Neural crest cell (in vitro differentiated cells): ENCODE measurements at regions not wholly inside any gene's neighbourhood (a gene's known extent, or its start where the extent isn't known, plus 50 kb on each side); places are given as distances from the start of the nearest gene placed in this dataset.

ENCODE experiments used
- DNase-seq: peaks from one replicate; pipeline ENCODE4 v3.0.0; 2021; ENCODE audit warnings: low read depth, mixed read lengths, low spot score
- H3K27ac Mint-ChIP-seq: one replicate; pipeline ENCODE4 v1.8.0; 2021; ENCODE audit warnings: mild to moderate bottlenecking, mixed read lengths; ENCODE audit not compliant: unreplicated experiment
- H3K27me3 Mint-ChIP-seq: 2 replicates; pipeline ENCODE4 v1.8.0; 2021; ENCODE audit warnings: low read depth, mild to moderate bottlenecking, mixed read lengths
- H3K36me3 Mint-ChIP-seq: 2 replicates; pipeline ENCODE4 v1.8.0; 2021; ENCODE audit warnings: low read depth, mild to moderate bottlenecking, mixed read lengths
- H3K4me1 Mint-ChIP-seq: 2 replicates; pipeline ENCODE4 v1.8.0; 2021; ENCODE audit warnings: mixed read lengths
- H3K4me3 Mint-ChIP-seq: one replicate; pipeline ENCODE4 v1.8.0; 2021; ENCODE audit warnings: mild to moderate bottlenecking, mixed read lengths
- H3K9me3 Mint-ChIP-seq: 2 replicates; pipeline ENCODE4 v1.8.0; 2021; ENCODE audit warnings: mixed read lengths
- TF ChIP-seq, protein P1 (sequence below): fragments of 200-600 bp; sonication (generic); conservative IDR thresholded peaks from 2 replicates; pipeline ENCODE4 v1.5.0; 2021; ENCODE audit warnings: antibody characterized with exemption, mild to moderate bottlenecking

DNA sequence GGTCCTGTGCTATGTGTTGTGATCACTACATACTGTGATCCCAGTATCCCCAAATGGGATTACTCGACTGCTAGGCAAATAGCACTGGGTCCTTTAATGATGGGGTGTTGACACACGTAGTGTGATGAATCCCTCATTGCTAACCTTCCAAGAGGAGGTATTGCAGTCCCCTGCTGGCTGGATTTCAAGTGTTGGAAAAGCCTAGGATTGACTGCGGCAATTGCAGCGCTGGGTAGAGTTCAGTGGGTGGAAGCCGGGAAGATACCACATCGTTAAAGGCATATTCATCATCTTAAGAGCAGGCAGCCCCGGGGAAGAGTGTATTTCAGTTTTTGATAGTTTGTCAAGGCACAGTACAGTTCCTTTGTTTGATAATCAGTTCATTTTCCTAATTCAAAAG lies 159.9 kb downstream of the TRIML1 start:
- Mint-ChIP-seq H3K4me3 (no peak overlapping the region), H3K4me1 (no peaks in the 10 kb centered on the region), H3K27me3 (no peaks in the 10 kb centered on the region), H3K9me3 (peaks cover 2% of the 10 kb centered on the region), H3K27ac (no peak overlapping the region), H3K36me3 (no peaks in the 10 kb centered on the region)
- DNase-seq, result no peak
- TF ChIP-seq, protein P1, sequence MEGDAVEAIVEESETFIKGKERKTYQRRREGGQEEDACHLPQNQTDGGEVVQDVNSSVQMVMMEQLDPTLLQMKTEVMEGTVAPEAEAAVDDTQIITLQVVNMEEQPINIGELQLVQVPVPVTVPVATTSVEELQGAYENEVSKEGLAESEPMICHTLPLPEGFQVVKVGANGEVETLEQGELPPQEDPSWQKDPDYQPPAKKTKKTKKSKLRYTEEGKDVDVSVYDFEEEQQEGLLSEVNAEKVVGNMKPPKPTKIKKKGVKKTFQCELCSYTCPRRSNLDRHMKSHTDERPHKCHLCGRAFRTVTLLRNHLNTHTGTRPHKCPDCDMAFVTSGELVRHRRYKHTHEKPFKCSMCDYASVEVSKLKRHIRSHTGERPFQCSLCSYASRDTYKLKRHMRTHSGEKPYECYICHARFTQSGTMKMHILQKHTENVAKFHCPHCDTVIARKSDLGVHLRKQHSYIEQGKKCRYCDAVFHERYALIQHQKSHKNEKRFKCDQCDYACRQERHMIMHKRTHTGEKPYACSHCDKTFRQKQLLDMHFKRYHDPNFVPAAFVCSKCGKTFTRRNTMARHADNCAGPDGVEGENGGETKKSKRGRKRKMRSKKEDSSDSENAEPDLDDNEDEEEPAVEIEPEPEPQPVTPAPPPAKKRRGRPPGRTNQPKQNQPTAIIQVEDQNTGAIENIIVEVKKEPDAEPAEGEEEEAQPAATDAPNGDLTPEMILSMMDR, result no peak

DNA sequence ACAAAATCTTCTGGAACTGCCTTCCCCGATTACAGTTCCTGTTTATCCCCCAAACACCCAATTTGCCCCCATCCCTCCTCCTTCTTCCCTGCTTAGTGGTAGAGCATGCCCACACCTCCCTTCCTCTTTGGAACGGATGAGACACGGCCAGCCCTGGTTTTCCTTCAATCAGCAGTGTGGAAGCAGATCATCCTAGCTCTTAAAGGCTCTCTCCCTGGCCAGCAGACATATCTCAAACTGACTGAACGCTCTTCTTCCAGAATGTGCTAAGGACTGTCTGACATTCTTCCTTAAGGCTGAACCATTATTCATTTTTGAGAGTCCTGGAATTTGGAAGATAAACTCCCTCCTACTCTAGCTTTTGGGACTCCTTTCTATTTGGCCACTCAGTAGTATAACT lies 161.1 kb downstream of the TRIML1 start:
- Mint-ChIP-seq H3K4me1 (no peaks in the 10 kb centered on the region), H3K9me3 (peaks cover 2% of the 10 kb centered on the region), H3K27me3 (no peaks in the 10 kb centered on the region), H3K4me3 (no peak overlapping the region), H3K27ac (no peak overlapping the region), H3K36me3 (no peaks in the 10 kb centered on the region)
- TF ChIP-seq, protein P1, result no peak
- DNase-seq, result no peak

DNA sequence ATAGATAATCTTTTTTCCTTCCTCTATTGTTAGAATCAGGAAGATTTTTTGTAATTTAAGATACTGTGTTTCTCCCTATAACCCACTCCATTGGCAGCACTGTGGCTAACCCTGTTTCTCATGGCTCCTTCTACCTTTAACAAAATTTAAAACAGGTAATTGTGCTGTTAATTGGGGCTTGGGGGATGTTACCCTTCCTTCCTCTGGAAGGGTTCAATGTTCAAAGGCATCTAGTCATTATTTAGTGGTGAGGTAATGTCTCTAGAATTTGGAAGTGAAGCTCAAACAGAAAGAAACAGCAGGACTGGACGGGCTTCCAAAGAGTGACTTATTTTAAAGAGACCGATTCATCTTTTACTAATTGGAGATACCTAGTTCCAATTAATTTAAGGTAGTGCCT lies 166.4 kb downstream of the TRIML1 start:
- Mint-ChIP-seq H3K36me3 (no peaks in the 10 kb centered on the region), H3K27me3 (no peaks in the 10 kb centered on the region), H3K27ac (no peak overlapping the region), H3K4me3 (no peak overlapping the region), H3K9me3 (peaks cover 2% of the 10 kb centered on the region), H3K4me1 (no peaks in the 10 kb centered on the region)
- no peak for DNase-seq
- TF ChIP-seq, protein P1, result no peak

DNA sequence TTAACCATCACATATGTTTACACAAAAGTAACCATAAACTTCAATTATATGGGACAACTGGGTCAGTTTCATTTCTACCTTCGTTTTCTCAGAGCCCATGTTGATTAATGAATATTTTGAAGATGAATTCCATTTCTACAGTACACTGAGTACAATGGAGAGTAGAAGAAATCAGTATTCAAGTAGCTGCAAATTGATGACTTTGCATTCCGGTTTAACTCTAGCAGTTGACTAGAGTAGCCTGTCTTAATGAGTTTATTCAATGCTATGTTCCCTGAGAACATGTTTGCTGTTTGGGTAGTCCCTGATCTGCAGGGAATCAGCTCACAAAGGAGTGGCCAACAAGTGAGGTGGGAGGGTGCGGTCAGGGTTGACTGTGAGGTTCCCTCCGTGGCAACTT lies 168.3 kb downstream of the TRIML1 start:
- H3K9me3 Mint-ChIP-seq, result no peaks in the 10 kb centered on the region
- no peaks in the 10 kb centered on the region for H3K36me3 Mint-ChIP-seq
- H3K4me3 Mint-ChIP-seq, result no peak overlapping the region
- no peaks in the 10 kb centered on the region for H3K27me3 Mint-ChIP-seq
- no peak overlapping the region for H3K27ac Mint-ChIP-seq
- no peak for DNase-seq
- no peaks in the 10 kb centered on the region for H3K4me1 Mint-ChIP-seq
- TF ChIP-seq, protein P1, result no peak

DNA sequence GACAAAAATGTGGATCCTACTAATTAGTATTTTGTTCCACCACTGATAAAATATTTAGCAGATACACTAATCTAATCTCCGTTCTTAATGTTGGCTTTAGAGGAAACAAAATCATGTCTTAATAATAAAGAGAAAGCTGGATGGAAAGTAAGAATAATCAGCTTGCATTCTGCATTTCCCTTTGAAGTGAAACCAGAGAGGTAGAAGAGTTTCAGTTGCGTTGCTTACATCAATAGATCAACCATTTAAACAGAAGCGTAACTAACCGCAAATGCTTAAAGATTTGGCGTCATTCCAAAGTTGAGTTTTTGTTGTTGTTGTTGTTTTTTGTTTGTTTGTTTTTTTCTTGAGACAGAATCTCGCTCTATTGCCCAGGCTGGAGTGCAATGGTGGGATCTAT lies 168.9 kb downstream of the TRIML1 start:
- no peaks in the 10 kb centered on the region for H3K4me1 Mint-ChIP-seq
- H3K4me3 Mint-ChIP-seq, result no peak overlapping the region
- H3K36me3 Mint-ChIP-seq, result no peaks in the 10 kb centered on the region
- TF ChIP-seq, protein P1, result no peak
- no peak overlapping the region for H3K27ac Mint-ChIP-seq
- DNase-seq, result no peak
- H3K27me3 Mint-ChIP-seq, result no peaks in the 10 kb centered on the region
- no peaks in the 10 kb centered on the region for H3K9me3 Mint-ChIP-seq

DNA sequence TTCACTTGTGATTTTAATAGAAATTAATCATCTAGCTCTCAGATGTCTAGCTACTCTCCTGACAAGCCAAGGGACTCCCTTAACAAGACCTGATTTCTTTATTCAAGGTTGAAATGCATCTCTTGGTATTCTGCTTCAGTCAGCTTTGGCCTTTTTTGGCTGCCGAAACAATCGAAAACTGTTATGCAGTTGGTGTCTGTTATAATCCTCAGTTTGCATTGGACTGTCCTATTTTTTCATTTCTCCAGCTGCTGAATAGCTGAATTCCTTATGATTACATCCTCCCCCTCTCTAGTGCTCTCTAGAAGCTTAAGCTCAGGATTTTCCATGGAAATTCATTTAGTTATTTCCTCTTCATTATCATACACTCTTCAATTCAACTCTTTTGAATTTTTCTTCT lies 177.2 kb downstream of the TRIML1 start:
- H3K4me1 Mint-ChIP-seq, result no peaks in the 10 kb centered on the region

More for the DNA sequence above, 177.2 kb downstream of the TRIML1 start:
- Mint-ChIP-seq H3K27me3 (no peaks in the 10 kb centered on the region), H3K9me3 (peaks cover 8% of the 10 kb centered on the region), H3K4me3 (no peak overlapping the region), H3K36me3 (no peaks in the 10 kb centered on the region), H3K27ac (no peak overlapping the region)
- DNase-seq, result no peak
- TF ChIP-seq, protein P1, result no peak
